LNCaP clone FGC (cell line): ENCODE measurements at regions not wholly inside any gene's neighbourhood (a gene's known extent, or its start where the extent isn't known, plus 50 kb on each side); places are given as distances from the start of the nearest gene placed in this dataset.

Experiments used
- DNase-seq: peaks from one replicate; pipeline ENCODE4 v3.0.0-alpha.2; 2011; ENCODE audit warnings: low read depth
- H3K4me3 ChIP-seq: 2 replicates; pipeline ENCODE4 v1.5.1; 2011; ENCODE audit warnings: mild to moderate bottlenecking, low read depth, low read length, control low read depth
- CTCF ChIP-seq: IDR thresholded peaks from 2 replicates; pipeline ENCODE4 v1.5.1; 2012; ENCODE audit warnings: mild to moderate bottlenecking; ENCODE audit not compliant: control insufficient read depth, insufficient read depth; ENCODE audit errors: extremely low read depth

- no peak for DNase-seq
- no peak for TF ChIP-seq CTCF
- no peak overlapping the region for H3K4me3 ChIP-seq
Measured at GRCh38 chr20:6877633-6878032, 110.1 kb downstream of the BMP2 start.

DNA sequence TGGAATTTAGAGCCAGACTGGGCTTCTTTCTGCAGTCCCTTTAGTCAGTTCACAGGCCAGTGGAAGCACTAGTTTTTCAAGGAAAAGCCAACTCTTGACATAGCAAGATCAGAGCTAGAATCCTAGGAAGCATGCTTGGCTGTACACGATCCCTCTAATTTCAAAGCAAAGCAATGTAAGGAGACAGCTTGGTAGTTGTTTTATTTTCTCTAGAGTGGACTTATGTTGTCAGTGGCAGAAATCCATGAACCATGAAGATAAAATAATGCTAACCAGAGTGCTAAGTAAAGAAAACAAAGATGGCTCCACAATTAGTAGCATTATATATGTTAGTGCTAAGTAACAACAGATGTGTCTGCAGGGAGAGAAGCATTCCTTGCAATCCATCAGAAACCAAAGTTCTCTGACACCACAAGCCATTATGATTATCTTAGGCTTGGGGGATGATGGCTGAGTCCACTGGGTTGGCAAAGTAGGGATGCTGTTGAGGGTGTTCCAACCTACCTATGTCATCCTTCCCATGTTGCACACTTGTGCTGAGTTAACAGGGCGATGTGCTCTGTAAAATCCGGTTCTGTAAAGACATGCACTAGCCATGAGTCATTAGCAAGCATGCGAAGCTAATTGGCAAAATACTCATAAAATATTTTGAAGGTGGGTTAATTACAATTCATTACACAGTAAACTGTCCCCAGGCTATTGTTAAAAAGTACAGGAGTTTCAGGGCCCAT, 115.2 kb downstream of the BMP2 start:
- TF ChIP-seq CTCF: no peak
- DNase-seq: no peak
- no peak overlapping the region for H3K4me3 ChIP-seq

- H3K4me3 ChIP-seq: no peak overlapping the region
- no peak for DNase-seq
- no peak for TF ChIP-seq CTCF
Measured at GRCh38 chr20:6884114-6884513, 116.6 kb downstream of the BMP2 start.

DNA sequence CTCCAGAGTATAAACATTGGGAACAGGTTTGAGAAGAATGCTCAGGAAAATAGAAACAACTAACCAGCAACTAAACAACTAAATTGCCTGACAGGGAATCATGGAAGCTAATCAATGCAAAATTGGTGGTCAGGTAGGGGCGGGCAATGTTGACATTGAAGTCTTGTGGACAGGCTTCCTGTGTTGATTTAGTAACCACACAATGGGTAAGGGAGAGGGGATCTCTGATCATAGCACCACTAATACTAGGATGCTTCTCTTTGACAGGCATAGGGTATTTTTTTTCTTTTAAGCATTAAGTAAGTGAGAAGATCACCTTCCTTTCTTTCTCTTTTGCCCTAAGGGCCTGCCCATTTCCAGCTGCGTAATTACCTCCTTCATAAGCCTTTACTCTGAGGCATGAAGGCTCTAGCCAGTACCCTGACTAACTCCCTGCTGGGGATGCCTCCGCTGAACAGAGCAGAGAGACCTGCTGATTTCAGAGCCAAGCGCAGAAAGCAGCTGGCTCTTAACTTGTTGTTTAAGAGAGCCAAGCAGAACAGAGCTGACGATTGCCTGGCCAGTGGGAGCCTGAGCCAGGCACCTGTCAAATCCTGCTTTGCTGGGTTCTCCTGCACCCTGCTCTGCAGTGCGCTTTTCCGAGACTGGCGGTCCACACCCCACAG, 118.7 kb downstream of the BMP2 start:
- H3K4me3 ChIP-seq: no peak overlapping the region
- DNase-seq: no peak
- no peak for TF ChIP-seq CTCF

GRCh38 chr20:6887966-6888365, 120.5 kb downstream of the BMP2 start:
- no peak for TF ChIP-seq CTCF
- H3K4me3 ChIP-seq: no peak overlapping the region
- DNase-seq: no peak

DNA sequence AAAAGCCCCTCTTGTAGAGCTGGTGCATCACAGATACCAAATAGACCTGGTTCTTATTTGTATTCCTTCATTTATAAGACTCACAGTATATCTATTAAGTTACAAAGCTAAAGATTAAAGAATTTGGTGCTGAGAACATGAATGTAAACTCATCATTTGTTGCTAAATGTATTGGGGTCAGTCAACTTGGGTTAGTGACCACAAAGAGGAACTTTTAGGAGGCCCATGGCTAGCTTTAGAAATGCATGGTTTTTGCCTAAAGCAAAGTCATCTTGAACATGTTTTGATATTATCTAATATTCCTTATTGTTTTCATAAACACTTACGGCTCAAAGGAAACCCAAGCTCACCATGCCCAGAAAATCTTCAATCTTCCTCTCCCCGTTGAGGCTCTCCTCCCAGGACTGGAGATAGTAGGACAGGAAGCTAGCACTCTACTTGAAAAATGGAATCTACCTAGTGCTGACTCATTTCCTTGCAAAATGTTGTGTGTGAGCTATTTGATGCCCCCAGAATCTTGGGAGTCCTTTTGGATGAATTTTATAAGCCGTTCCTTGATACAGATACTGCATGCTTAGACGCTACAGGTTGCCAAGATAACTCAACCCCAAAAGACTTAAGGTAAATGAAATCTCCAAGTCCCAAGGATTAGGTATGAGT, 121.4 kb downstream of the BMP2 start:
- no peak for TF ChIP-seq CTCF
- no peak overlapping the region for H3K4me3 ChIP-seq
- no peak for DNase-seq
